HEK293T (cell line): ENCODE measurements at regions not wholly inside any gene's neighbourhood (a gene's known extent, or its start where the extent isn't known, plus 50 kb on each side); places are given as distances from the start of the nearest gene placed in this dataset.

Experiments used
- ARNT ChIP-seq: fragments of 450-650 bp; IDR thresholded peaks from 2 replicates; pipeline ENCODE4 v1.6.1; 2017; ENCODE audit warnings: mild to moderate bottlenecking
- BHLHE40 ChIP-seq: fragments of 450-650 bp; IDR thresholded peaks from 2 replicates; pipeline ENCODE4 v1.6.1; 2016; ENCODE audit warnings: mild to moderate bottlenecking, moderate library complexity, borderline replicate concordance
- CTBP1 ChIP-seq: fragments of 450-650 bp; IDR thresholded peaks from 2 replicates; pipeline ENCODE4 v1.6.1; 2016; ENCODE audit warnings: borderline replicate concordance
- FOXA1 ChIP-seq: fragments of 450-650 bp; IDR thresholded peaks from 2 replicates; pipeline ENCODE4 v1.6.1; 2016; ENCODE audit warnings: mild to moderate bottlenecking
- FOXK2 ChIP-seq: fragments of 450-650 bp; IDR thresholded peaks from 2 replicates; pipeline ENCODE4 v1.6.1; 2016; ENCODE audit warnings: mild to moderate bottlenecking
- FOXM1 ChIP-seq: fragments of 450-650 bp; IDR thresholded peaks from 2 replicates; pipeline ENCODE4 v1.6.1; 2017; ENCODE audit warnings: mild to moderate bottlenecking, borderline replicate concordance
- HDGF ChIP-seq: fragments of 450-650 bp; IDR thresholded peaks from 2 replicates; pipeline ENCODE4 v1.6.1; 2017; ENCODE audit warnings: antibody characterized with exemption, borderline replicate concordance
- L3MBTL2 ChIP-seq: fragments of 450-650 bp; conservative IDR thresholded peaks from 2 replicates; pipeline ENCODE4 v1.6.1; 2016; ENCODE audit warnings: mild to moderate bottlenecking
- NFRKB ChIP-seq: fragments of 450-650 bp; IDR thresholded peaks from 2 replicates; pipeline ENCODE4 v1.6.1; 2016; ENCODE audit warnings: mild to moderate bottlenecking, moderate library complexity
- SP1 ChIP-seq: fragments of 450-650 bp; IDR thresholded peaks from 2 replicates; pipeline ENCODE4 v1.6.1; 2017
- SUZ12 ChIP-seq: fragments of 450-650 bp; IDR thresholded peaks from 2 replicates; pipeline ENCODE4 v1.6.1; 2016; ENCODE audit warnings: mild to moderate bottlenecking
- TARDBP ChIP-seq: fragments of 450-650 bp; IDR thresholded peaks from 2 replicates; pipeline ENCODE4 v1.6.1; 2016
- ZNF384 ChIP-seq: fragments of 450-650 bp; IDR thresholded peaks from 2 replicates; pipeline ENCODE4 v1.6.1; 2016

GRCh38 chr4:126755506-126755905, 877.3 kb upstream of the INTU start:
- TF ChIP-seq L3MBTL2 (no peak), NFRKB (no peak), SP1 (no peak), SUZ12 (no peak), FOXM1 (no peak), CTBP1 (no peak), ZNF384 (no peak), FOXA1 (no peak), HDGF (no peak), TARDBP (no peak), FOXK2 (no peak), ARNT (no peak), BHLHE40 (no peak)
